ENCODE measurements at regions not wholly inside any gene's neighbourhood (a gene's known extent, or its start where the extent isn't known, plus 50 kb on each side); places are given as distances from the start of the nearest gene placed in this dataset.
A peak's percentile ranks its signal among the peaks of the same experiment; 100 is the strongest.

DNA sequence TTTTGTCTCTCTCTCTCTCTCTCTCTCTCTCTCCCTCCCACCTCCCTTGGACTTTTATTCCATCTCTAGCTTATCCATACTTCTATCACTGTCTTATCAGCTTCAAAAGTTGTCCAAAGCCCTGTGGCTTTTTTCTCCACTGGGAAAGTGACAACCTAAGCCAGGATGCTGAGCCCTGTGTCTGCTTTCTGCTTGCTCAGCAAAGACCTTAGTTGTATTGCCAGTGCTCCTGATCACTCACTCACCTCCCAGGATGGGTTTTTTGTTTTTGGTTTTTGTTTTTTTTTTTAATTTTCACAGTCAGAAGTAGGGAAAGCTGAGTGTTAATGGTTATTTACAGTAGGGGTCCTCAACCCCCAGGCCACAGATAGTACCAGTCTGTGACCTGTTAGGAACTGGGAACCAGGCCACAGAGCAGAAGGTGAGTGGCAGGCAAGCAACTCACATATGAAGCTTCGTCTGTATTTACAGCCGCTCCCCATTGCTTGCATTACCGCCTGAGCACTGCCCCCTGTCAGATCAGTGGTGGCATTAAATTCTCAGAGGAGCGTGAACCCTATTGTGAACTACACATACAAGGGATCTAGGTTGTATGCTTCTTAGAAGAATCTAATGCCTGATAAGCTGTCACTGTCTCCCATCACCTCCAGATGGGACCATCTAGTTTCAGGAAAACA is 125.0 kb upstream of the ID4 start:
- H3K4me3 ChIP-seq: no peak overlapping the region
- peak overlapping the region; percentile 68 to 80 for H3K27ac ChIP-seq
- no peaks in the 10 kb centered on the region for H3K27me3 ChIP-seq
- H3K4me1 ChIP-seq: peaks cover 0 to 37% (median 12%) of the 10 kb centered on the region in 4 donors
- TF ChIP-seq, protein P1, sequence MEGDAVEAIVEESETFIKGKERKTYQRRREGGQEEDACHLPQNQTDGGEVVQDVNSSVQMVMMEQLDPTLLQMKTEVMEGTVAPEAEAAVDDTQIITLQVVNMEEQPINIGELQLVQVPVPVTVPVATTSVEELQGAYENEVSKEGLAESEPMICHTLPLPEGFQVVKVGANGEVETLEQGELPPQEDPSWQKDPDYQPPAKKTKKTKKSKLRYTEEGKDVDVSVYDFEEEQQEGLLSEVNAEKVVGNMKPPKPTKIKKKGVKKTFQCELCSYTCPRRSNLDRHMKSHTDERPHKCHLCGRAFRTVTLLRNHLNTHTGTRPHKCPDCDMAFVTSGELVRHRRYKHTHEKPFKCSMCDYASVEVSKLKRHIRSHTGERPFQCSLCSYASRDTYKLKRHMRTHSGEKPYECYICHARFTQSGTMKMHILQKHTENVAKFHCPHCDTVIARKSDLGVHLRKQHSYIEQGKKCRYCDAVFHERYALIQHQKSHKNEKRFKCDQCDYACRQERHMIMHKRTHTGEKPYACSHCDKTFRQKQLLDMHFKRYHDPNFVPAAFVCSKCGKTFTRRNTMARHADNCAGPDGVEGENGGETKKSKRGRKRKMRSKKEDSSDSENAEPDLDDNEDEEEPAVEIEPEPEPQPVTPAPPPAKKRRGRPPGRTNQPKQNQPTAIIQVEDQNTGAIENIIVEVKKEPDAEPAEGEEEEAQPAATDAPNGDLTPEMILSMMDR (IDR thresholded peaks at IDR 0.05): no peak
- H3K9me3 ChIP-seq: no peaks in the 10 kb centered on the region
- no peak for DNase-seq
- no peaks in the 10 kb centered on the region for H3K36me3 ChIP-seq
- intact Hi-C loops (cut with DNase I; ENCODE audit: low total_unique reads): no loop called here

GRCh38 chr6:19712998-19713397 is 124.2 kb upstream of the ID4 start:
- no peak for DNase-seq
- H3K4me3 ChIP-seq: no peak overlapping the region
- H3K4me1 ChIP-seq: peaks cover 0 to 37% (median 12%) of the 10 kb centered on the region in 4 donors
- intact Hi-C loops (cut with DNase I; ENCODE audit: low total_unique reads): no loop called here
- H3K27me3 ChIP-seq: no peaks in the 10 kb centered on the region
- H3K36me3 ChIP-seq: no peaks in the 10 kb centered on the region
- TF ChIP-seq, protein P1 (IDR thresholded peaks at IDR 0.05): no peak
- H3K9me3 ChIP-seq: no peaks in the 10 kb centered on the region
- peak overlapping the region; percentile 68 to 80 for H3K27ac ChIP-seq

- H3K27me3 ChIP-seq: no peaks in the 10 kb centered on the region
- DNase-seq: no peak
- intact Hi-C loops (cut with DNase I; ENCODE audit: low total_unique reads): no loop called here
- no peaks in the 10 kb centered on the region for H3K9me3 ChIP-seq
- TF ChIP-seq, protein P1 (IDR thresholded peaks at IDR 0.05): no peak
- H3K27ac ChIP-seq: peak overlapping the region in 1 of 2 donors; percentile 29
- H3K36me3 ChIP-seq: no peaks in the 10 kb centered on the region
- peaks cover 0 to 37% (median 12%) of the 10 kb centered on the region in 4 donors for H3K4me1 ChIP-seq
- no peak overlapping the region for H3K4me3 ChIP-seq
These were observed 123.8 kb upstream of the ID4 start for GRCh38 chr6:19713411-19713810.

DNA sequence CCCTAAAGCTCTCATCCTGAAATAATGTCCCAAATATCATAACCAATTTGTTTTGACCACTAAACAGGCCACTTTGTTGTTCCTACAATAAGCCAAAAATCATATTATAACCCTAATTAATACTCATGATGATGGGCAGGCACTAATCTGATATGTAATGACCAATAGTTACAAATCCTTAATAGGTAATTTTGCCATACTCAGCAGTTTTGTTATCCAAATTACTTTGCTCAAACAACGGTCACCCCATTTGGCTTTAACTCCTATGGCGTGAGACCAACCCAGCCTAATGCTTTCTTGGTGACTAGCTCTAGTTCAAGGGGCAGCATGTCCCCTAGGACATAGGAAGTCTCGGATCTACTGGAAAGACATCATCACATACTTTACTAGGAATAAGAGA is 123.2 kb upstream of the ID4 start:
- no peaks in the 10 kb centered on the region for H3K36me3 ChIP-seq
- intact Hi-C loops (cut with DNase I; ENCODE audit: low total_unique reads): no loop called here
- no peaks in the 10 kb centered on the region for H3K27me3 ChIP-seq
- DNase-seq: no peak
- TF ChIP-seq, protein P1 (IDR thresholded peaks at IDR 0.05): no peak
- H3K4me3 ChIP-seq: no peak overlapping the region
- H3K4me1 ChIP-seq: peaks cover 0 to 41% (median 12%) of the 10 kb centered on the region in 4 donors
- H3K27ac ChIP-seq: peak overlapping the region; percentile 25 to 29
- H3K9me3 ChIP-seq: no peaks in the 10 kb centered on the region

DNA sequence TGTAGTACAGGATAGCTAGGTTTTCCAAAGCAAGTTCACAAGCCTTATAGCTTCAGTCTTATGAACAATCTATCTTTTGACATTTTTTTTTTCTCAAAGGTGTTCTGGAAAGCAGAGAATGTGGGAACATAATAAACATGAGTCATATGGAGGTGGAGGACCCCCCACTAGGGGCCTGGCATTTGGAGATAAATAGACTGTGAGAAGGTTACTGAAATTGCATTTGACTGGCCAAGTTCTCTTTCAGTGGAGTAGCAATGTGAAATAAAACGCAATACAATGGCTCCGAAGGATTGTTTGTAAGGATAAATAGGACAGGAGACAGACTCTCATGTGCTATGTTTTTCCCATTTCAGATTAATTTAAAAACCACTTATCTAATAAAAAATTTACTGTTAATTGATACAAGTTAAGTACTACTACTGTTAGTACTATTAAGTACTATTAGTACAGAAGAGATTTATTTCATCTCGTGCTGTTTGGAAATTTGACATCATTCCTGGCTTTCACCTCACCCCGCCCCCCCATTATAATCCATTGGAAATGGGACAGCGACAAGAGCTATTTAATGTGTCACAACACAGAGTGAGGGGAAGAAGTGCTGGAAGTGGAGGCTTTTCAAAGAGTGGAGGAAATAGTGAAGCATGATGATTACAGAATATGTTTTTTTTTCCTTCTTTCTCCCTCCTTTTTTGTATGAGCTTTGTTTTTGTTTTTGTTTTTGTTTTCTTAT is 122.6 kb upstream of the ID4 start:
- H3K27me3 ChIP-seq: no peaks in the 10 kb centered on the region
- DNase-seq: no peak
- H3K9me3 ChIP-seq: no peaks in the 10 kb centered on the region
- peaks cover 0 to 47% (median 17%) of the 10 kb centered on the region in 4 donors for H3K4me1 ChIP-seq
- H3K36me3 ChIP-seq: no peaks in the 10 kb centered on the region
- no peak overlapping the region for H3K4me3 ChIP-seq
- peak overlapping the region; percentile 25 to 29 for H3K27ac ChIP-seq
- intact Hi-C loops (cut with DNase I; ENCODE audit: low total_unique reads): no loop called here
- TF ChIP-seq, protein P1 (IDR thresholded peaks at IDR 0.05): no peak

Data from tibial artery (tissue), 4 donors.